Stimulated activated CD8-positive, alpha-beta memory T cell treated with anti-CD3 and anti-CD28 coated beads, Interleukin-2, amount 100 ng/mL, for 48 hours (primary cell): ENCODE measurements at regions not wholly inside any gene's neighbourhood (a gene's known extent, or its start where the extent isn't known, plus 50 kb on each side); places are given as distances from the start of the nearest gene placed in this dataset.

Experiments used
- DNase-seq, 2 donors: peaks; one replicate each; pipeline ENCODE4 v3.0.0-alpha.2; 2020; ENCODE audit warnings: low read depth in 2 of 2

DNA sequence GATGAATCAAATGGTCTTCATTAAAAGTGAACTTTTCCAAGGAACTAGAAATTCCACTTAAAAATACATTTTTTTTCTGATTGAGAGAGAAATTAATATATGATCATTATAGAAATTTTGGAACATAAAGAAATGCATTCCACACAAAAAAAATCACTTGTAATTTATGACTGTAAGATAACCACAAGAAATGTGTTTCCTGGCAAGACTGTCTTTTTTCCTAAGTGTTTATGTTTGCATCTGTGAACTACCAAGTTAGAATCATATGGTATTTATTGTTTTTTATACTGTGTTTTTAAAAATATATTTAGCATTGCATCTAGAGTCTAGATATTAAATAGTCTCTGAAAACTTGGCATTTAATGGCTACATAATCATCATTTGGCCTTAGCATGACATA, 726.8 kb downstream of the BCL11B start:
- DNase-seq, result no peak

DNA sequence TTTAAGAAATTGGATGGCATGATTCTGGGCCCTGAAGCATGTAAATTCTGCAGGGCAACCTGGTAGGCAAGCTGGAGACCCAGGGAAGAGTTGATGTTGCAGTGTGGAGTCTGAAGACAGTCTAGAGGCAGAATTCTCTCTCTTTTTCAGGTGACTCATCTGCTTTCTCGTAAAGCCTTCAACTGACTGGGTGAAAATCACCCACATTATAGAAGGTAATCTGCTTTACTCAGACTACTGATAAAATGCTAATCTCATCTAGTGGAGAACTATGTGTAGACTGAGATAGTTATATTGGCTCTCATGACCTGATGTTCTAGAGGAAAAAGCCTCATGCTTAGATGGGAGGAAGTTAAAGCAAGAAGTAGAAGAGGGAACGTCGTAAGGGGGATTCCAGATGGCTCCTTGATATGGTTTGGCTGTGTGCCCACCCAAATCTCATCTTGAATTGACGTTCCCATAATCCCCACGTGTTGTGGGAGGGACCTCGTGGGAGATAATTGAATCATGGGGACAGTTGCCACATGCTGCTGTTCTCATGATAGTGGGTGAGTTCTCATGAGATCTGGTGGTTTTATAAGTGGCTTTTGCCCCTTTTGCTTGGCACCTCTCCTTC, 723.8 kb downstream of the BCL11B start:
- DNase-seq, result peak in 1 of 2 donors; percentile 13

DNA sequence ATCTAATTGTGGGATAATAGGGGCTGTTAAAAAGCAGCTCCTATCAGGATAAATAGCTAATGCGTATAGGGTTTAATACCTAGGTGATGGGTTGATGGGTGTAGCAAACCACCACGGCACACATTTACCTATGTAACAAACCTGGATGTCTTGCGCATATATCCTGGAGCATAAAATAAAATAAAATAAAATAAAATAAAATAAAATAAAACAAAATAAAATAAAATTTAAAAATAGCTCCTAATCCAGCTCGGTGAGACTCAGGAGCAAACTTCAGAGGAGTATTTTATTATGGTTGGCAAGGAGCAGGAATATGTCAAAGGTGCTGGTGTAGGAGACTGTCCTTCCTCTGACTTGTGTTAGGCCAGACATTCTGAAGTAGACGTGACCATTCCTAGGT, 721.0 kb downstream of the BCL11B start:
- no peak for DNase-seq

DNA sequence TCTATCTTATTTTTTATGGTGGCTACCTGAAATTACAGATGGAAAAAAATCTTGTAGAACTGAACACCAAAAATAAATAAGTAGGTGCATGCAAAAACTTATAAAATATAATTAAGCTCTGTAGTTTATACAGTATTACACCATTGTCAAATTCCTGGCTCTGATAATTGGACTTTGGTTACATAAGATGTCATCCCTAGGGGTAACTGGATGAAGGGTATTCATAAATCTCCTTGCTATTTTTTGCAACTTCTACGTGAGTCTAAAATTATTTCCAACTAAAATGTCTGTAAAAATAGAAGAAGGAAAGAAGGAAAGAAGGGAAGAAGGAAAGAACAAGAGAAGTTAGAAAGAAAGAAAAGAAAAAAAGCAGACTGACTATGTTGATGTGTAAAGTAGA, 716.6 kb downstream of the BCL11B start:
- DNase-seq, result no peak

DNA sequence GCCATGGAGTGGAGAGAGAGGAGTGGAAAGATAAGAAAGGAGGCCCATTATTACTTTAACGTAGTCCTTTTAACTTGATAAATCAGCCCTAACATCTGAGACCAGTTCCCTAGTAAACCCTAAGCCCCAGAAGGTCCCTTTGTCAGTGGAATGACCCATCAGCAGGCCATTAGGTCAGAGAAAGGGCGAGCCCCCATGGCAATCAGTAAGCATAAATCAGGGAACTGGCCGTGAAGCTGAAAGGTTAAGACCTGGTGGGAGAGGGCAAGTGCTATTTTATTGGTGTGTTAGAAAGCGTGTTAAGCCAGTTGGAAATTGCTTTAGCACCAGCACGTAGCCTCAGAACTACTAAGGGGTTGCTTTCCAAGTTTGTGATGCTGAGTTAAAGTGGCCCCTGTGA, 708.0 kb downstream of the BCL11B start:
- no peak for DNase-seq

DNA sequence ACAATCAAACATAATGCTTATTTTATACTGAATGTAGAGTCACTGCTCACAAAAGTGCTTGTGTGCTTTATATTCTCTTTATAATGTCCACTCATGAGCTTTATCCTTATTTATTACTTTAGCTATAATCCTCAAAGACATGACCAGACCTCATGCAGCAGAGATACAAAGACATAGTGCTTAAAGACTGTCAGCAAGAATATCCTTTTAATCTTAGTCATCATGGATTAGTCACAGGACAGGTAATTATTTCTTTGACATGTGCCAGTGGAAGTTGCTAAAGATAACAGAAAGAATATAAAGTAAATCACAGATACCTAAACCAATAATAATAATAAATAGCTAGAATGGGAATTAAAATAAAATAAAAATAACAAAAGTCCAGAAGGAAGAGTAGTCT, 707.5 kb downstream of the BCL11B start:
- no peak for DNase-seq

DNA sequence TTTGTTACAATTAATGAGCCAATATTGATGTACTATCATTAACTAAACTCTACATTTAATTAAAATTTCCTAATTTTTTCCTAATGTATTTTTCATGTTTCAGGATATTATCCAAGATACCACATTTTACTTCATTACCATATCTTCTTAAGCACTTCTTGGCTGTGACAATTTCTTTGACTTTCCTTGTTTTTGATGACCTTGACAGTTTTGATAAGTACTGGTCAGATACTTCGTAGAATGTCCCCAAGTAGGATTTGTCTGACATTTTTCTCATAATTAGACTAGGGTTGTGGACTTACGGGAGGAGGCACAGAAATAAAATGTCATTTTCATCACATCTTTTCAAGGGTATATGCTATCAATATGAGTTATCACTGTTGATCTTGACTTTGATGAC, 700.9 kb downstream of the BCL11B start:
- DNase-seq, result no peak

DNA sequence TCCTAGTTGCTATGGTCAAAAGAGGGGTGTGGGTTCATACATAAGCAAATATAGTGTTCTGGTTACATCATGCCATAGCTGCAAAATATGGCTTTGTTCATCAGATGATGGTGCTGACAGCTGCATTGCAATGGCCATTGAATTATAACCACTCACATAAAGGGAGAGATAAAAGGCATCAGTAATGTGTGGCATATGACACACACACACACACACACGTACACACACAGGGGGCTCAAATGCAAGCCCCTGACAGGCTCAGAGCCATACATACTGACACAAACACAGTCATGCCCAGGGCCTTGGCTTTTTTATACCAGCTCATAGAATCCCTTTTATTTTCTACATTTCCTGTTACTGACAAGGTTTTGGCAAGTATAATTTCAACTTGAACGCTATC, 698.9 kb downstream of the BCL11B start:
- no peak for DNase-seq

DNA sequence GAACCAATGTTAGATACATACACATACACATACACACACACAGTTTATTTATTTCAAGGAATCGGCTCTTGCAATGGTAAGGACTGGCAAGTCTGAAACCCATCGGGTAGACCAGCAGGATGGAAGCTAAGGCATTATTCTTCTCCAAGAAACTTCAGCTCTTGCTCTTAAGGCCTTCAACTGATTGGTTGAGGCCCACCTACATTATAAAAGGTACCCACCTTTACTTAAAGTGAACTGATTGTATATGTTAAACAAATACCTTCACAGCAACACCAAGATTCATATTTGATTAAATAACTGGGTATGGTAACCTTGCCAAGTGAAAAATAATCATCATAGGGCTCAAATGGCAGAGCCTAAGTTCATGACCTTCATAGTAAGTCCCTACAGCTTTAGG, 695.5 kb downstream of the BCL11B start:
- DNase-seq, result no peak

DNA sequence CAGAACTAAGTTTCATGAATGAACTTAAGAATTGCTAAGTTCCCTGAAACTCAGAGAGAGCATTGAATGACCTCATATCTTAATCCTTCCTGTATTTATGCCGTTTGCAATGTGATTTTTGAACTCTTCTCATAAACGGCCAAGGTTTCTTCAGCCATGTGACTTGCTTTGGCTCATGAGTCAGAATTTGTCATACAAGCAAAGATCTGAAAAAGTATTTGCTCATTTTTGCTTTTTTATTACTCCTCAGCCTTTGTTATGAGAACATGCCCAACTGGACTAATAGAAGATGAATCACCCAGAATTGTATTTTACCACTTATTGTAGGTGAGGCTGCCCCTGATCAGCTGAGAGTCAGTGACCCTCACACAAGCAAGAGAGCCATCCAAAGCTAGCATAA, 693.8 kb downstream of the BCL11B start:
- DNase-seq, result no peak

DNA sequence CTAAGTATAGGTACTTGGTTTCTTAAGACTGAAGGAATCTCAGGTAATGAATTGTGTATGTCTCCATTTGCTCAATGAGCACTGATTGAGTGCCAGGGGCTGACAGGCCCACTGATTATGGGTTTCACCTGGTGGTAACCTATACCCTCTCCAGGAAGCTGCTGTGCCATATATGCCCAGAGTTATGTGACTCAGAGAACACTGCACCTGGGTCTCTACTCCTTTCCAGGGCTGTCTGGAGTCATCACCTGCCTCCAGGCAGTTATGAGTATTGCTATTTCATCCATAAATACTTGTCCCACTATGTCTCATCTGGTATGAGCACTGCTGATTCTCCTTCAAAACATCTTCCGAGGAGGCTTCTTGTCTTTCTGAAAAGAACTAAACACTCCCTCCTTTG, 692.9 kb downstream of the BCL11B start:
- no peak for DNase-seq

DNA sequence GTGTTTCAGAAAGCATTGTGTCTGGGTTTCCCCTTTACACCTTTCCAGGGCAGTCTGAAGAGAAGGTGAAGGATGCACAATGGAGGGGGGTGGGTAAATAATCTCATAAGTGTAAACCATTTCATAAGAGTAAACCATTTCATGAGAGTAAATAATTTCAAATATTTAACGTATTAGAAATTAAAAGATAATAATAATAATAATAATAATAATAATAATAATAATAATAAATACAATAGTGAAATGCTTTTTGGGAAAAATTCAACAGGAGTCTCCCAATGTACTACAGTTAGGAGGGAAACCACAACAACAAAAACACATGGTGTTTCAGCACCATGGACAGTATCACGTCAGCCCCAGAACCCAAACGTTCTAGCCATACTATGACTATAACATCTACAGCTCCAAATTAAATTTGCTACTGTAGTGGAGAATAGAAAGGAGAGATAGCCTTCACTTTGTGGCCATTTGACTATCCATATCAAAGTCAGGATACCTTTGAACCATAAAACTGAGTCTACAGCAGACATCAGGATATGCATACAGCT, 691.8 kb downstream of the BCL11B start:
- no peak for DNase-seq

DNA sequence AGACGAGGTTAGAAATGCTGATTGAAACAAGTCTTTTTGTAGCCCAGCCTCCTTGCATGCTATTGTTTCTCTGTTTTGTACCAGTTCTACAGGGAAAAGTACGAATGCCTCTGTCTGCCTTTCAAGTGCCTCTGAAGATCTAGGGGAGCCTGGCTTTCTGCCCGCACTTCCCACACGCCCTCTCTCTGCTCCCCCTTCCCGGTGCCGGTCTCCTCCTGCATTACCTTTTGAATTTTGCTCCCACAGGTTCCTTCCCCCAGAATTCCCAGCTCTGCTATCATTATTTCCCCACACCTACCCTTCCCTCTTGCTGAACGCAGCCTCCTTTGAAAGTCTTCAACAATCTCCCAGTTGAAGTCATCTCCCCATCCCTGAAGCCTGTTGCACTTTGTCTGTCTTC, 689.7 kb downstream of the BCL11B start:
- no peak for DNase-seq

DNA sequence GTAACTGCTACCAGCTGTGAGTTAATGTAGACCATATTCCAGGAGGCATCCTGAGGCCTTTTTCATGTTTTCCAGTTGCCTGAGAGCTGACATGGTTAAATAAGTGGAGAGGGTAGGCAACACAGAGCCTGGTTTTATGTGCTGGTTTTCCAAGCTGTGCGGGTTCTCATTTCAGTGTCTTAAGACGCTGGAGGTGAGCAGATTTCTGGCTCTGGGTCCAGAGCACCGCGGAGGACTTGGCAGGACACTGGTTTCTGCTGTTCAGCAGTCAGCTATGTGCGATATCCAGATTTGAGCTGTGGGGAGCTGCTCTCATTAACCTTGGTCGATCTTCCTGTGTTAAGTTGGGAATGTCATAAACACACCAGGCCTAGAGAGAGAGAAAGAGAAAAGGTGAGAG, 680.8 kb downstream of the BCL11B start:
- no peak for DNase-seq

DNA sequence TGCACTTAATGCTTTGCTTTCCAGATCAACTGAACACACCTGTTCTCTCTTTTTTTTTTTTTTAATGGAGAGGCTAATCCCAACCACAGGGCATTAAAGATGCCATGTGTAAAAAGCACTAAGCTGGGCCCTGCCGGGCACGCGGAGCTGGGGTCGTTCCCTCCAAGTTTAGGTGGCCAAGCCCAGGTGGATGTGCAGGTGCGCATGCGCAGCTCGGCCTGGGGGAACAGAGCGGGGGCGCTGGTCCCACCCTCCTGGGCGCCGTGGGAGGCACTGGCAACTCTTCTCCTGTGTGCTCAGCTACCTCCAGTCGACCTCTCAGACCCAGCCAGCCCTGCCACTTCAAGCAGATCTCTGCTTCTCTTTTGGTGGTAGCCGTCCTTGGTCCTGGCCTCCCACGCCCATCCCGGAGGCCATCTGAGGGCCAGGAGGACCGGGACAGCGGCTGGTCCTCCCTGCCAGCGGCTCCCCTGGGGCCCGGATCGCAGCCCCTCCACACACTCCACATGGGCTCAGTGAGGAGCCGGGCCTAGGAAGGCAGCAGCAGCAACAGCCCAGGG, 679.3 kb downstream of the BCL11B start:
- DNase-seq, result no peak

DNA sequence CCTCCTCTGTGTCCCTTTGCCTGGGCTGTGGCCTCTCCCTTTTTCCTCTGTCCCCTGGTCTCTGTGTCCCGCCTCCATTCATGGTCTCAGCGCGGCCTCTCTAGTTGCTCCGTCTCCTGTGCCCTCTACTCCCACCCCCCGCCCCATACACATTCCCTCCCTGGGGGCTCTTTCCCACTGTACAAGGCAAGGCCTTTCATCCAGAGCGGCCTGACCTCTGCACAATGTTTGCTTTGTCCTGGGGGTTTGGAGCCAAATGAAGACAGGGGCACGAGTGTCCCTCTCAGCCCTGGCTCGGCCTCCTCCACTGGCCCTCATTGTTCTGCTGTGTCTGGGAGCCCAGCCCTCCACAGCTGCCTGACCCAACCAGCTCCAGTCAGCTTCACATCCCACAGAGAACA, 678.6 kb downstream of the BCL11B start:
- no peak for DNase-seq

DNA sequence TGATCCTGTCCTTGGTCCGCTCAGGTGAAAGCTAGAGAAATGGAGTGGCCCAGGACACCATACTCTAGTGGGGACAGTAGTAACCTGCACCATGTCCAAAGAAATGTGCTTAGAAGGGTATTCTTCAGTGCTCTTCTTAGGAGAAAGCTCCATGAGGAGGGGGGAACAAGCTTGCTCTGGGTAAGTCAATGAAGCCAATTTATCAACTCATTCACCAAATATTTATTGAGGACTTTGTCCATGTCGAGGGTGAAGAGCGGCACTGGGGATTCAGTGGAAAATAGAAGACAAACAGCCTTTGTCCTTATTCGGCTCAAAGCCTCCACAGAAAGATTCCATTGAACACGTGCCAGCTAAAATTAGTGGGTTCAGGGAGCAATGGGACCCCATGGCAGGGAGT, 677.8 kb downstream of the BCL11B start:
- DNase-seq, result no peak

DNA sequence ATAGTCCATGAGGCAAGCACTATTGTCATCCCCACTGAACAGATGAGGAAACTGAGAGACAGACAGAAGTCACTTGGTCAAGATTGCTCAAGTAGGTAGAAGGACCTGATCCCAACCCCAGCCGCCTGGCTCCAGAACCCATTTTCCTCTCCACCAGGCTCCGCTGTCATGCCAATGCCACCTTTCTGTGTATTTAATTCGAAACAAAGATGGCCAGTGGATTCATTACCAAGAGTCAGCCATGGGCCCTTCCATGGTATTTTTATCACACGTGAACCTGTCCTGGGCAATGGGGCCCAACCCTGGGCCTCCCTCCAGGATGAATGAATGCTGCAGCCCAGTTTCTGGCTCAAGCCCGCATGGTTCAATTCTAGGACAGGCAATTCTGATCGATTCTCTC, 673.4 kb downstream of the BCL11B start:
- DNase-seq, result no peak

DNA sequence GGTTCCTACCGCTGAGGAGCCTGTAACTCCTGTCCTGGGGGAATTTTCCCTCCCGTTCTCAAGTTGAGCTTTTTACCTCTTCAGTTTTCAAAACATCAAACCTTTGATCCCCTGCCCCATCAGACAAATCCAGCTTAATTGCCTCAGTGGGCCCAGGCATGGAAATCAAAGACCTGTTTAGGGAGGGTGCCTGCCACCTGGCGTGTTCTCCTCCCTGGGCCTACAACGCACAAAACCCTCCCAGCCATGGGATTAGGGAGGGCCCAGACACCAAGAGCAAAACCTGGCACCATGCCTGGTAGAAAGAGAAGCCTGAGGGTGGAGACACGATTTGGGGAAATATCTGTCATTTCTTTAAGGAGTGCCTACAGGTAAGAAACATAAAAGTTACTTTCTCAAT, 672.9 kb downstream of the BCL11B start:
- no peak for DNase-seq

DNA sequence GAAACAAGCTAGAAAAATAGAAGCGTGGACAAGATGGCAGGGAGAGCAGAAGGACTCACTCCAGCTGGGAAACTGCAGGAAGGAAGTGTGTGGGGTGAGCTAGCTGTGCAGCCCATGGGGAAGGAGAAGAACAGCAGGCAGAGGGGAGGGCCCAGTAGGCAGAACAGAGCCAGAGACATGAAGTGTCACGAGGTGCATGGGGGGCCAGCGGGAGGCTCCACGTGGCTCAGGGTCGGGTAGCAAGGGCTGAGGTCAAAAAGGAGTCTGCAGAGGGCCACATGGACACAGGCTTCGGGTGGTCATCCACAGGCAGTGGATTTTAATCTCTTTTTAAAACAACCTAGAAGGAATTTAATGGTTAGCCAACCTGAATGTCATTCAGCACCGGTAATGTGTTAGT, 669.0 kb downstream of the BCL11B start:
- DNase-seq, result no peak

DNA sequence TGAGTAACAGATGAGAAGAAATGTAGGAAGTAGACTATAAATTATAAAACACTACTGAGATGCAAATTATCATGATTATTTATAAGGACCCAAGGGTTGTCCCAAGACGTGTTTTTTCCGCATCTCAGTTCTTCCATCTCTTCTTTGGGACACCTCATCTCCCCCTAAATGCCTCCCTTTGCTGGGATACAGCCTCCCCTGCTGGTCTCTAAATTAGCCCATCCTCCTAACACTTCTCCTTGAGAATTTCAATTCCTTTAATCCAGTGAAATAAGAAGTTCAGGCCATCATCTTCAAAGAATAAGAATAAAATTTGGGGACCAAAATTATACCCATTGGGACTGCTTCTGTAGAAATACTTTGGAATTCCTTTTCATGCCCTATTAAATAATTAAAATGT, 667.0 kb downstream of the BCL11B start:
- DNase-seq, result no peak

DNA sequence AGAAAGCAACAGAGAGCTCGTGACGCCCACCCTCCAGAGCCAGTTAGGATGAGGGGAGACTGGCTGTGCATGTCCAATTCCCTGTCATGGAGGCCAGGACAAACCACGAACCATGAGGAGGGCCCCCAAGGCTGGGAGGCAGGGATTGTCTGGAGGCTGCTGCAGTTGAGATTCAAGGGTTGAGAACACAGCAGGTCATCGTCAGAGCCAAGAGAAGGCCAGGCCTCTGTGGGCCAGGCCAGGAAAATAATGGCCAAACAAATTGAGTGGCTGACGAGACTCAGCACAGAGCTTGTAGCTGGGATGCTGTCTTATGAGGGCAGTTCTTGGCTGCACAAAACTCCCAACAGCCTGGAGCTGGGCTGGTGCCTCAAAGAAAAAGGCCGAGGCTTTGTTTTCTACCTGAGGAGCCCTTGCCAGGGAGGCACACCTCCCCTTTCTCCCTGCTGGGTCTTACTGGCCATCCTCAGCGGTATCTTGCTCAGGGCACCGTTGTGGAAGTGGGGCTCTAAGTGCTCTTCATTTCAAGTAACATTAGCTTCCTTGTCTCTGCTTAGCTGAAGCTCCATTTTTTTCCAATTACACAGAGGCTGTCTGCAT, 665.9 kb downstream of the BCL11B start:
- no peak for DNase-seq

DNA sequence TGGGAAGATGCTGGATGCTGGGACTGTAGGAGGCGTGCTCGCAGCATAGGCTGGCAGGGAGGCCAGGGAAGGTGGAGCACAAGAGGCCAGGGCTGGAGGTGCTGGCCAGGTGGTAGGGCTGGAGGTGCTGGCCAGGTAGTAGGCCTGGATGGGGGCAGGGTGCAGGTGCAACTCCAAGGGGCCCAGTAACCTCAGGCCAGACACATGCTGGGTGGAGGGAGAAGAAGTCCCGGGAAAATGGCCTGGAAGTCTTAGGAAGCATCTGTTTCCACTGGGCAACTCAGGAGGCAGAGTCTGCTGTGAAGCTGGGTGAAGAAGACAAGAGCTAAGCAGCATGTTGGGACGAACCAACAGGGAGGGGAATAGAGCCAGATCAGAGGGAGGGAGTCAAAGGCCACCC, 665.2 kb downstream of the BCL11B start:
- DNase-seq, result no peak
